ENCODE measurements at regions not wholly inside any gene's neighbourhood (a gene's known extent, or its start where the extent isn't known, plus 50 kb on each side); places are given as distances from the start of the nearest gene placed in this dataset.

DNA sequence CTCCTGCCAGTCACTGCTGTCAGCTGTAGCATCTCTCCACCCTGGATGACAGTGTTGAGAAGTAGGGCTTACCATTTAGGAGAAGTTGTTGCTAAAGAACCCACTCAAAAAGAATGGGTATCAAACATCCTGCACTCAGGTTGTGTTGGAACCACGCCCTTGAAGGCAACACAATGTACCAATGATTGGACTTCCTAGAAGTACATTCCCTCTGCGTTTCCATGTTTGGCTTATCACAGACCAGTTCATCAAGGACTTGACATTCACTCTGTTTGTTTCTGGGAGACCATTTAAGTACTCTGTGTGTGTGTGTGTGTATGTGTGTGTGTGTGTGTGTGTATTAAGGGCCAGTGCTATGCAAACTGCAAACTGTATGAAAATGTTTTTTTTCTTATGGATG lies 200.6 kb upstream of the GATB start:
- no peak for DNase-seq

DNA sequence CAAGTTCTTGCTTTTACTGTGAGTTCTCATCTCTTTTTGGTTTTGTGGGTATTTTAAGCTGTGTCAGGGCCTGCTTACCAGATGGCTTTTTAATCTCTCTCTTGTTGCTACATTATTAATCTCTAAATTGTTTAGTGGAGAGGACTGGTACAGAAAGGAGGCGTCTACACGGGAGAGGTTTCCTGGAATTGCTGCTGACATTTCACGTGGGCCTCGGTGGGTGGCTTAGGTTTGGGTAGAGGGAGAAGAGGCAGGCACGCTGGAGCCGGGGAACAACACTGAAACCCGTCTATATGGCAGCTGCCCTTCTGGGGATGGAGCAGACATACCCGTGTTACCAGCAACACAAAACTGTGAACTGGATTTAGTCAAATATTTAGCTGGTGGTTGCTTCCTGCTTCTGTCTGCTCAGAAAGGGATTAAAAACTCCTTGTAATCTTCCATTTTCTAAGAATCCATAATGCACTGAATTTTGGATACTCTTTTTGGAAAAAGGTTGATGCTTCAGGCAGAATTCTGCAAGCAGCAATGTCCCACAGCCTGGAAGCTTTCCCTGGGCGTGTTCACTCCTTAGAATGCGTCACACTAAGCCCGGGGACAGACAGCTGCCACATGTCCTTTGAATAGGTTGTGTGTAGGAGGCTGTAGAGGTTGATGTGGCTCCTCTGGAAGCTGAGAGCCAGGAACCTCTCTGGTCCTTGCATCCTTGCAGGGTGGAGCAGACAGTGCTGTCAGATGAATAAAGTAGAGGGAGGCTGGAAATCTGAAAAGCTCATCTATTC lies 199.8 kb upstream of the GATB start:
- no peak for DNase-seq

DNA sequence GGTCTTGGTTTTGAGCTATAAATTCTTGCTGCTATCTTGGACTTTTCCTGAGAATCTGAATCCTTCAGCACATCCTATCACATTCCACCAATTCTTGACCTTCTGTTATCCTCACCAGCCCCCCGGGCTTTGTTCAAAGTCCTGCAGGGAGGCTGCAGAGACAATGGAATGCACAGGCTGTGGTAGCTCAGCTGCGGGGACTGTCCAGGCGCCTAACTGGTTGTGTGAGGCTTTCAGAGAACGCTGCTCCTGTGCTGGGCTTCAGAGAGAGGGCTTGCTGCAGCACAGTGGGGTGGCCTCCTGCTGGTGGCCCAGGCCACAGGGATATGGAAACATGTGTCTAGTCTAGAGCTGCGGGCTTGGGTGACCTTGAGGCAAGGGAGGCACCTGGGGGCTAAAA lies 196.3 kb upstream of the GATB start:
- no peak for DNase-seq

DNA sequence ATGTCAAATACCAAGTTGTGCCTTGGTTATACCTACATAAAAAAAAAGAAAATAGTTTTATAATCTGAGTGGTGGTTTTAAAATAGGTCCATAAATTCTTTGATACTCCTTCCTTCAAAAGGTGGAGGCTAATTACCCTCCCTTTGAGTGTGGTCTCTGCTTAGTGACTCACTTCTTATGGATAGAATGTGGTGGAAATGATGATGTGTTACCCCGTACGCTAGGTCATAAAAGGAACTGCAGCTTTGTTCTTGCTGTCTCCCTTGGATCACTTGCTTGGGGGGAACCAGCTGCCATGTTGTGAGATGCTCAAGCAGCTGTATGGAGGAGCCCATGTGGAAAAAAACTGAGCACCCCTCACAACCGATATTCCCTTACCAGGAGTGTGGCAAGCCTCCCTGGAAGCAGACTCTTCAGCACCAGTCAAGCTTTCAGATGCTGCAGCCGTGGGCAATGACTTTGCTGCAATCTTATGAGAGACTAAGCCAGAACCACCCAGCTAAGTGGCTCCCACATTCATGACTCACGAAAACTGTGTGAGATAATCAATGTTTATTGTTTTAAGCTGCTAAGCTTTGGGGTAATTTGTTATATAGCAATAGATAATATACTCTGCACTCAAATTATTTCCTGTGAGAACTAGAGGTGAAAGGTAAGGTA lies 195.0 kb upstream of the GATB start:
- DNase-seq: no peak

DNA sequence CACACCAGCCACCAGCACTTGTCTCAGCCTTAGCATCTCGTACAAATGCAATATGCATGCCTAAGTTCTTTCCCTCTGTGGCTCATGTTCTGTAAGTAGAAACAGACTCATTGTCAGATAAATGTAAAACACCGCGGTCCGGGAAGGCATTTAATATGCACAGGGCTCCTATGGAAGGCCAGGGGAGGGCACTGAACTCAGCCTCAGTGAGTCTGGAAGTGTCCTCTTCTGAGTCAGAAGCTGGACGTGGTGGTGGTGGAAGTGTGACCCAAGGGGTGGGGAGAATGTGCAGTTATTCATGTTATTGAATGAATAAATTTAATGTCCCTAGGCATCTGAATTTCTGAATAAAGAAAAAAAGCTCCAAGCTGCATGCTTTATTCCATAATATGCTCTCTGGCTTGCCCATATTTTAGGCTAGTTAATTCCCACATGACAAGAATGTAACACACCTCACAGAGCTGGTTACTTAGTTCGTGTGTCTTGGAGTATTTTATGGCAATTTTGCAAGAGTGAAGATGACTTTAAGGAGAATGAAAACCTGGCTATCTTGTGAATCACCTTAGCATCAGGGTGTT lies 193.1 kb upstream of the GATB start:
- no peak for DNase-seq

DNA sequence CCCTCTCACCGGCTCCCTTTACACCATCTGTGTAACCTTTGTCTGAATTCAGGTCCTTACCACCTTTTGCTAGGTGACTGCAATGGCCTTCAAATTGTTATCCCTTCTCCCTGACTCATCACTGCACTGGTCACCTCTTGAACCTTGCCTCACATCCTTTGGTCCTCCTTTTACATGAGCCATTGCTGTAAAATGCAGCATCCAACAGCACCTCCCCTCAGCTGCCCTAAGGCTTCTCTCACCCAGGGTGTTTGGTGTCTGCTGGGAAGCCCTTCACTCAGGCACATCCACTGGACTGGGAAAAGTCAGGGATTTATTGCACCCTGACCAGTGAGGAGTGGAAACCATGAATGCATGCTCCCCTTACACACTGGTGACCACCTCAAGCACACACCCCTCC lies 192.5 kb upstream of the GATB start:
- DNase-seq: no peak

DNA sequence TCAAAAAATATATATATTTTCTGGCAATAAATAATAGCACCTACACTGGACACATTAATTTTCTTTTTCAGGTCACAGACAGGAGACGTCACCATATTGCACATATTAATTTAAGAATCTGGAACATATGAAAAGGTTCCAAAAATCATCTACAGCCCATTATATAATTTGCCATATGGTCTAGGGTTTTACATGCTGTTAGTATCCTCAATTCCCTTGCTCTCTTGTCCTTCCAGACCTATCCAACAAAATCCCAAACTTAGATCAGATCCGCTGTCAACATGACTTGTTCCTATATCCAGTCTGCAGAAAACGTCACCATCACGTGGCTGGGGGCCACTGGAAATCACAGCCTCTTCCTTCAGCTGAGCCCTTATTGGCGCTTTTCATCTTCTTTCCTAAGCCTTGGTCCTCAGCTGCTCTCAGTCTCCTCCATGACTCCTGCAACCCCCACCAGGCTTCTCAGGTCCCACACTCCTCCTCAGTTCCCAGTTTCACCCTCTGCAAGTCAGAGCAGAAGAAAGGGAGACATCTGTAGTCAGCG lies 192.0 kb upstream of the GATB start:
- DNase-seq: no peak

DNA sequence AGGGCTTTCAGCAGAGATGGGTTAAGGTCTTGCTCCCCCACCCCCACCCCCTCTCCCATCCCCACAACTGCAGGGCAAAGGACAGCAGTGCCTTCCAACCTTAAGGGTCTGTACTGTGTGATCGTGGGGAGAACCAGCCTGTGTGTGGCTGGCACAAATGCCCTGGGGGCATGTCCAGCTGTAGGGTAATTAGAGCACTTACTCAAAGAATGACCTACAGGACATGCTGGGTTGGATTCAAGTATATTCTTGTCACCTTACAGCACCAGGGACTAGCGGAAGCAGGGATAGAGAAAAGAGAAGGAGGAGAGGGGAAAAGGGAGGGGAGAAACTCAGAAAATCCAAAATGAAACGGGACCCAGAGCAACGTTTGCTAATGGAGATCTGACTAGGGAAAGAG lies 191.3 kb upstream of the GATB start:
- no peak for DNase-seq

DNA sequence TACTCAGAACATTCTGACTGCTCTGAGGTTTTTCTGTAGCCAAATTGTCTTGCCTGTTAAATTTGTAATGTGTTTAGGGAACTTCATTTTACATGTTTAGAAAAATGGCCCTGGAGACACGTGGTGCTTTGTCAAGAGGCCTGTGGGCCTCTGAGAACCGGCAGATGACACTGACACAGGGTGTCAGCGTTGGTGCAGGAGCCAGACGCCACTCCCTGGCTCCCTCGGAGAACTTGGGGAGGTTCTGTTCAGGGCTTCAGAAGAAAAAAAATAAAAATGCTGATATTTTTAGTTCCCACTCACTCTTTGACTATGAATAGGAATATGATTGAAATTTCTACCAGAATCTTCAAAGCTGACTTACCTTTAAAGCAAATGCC lies 190.9 kb upstream of the GATB start:
- DNase-seq: no peak

DNA sequence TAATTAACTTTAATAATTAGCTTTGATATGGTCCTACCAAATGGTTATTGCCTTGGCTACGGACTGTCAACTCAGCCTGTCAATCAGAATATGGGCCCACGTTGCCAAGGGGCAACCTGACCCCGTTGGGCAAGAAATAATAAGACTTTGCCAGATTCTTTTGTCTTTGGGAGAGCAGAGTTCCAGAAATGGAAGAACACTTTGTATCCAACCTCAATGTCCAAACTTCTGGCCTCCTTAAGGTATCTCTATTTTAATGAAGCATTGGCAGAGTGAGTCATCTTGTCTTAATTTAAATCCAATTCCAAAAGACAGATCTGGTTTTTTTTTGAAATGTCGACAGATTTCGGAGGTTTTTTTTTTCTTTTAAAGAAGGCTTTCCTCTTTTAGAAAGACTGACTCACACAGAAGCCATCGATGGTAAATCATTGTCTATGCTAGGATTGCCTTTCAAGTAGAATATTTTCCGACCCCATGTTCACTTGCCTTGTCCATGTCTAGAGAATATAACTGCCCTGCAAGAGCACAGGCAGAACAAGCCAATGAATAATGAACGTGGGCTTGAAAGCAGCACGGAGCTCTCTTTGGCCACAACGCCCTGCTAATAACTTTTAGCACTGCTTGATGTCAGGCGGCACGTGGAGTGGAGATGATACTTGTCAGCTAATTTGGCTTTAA lies 190.3 kb upstream of the GATB start:
- DNase-seq: no peak

DNA sequence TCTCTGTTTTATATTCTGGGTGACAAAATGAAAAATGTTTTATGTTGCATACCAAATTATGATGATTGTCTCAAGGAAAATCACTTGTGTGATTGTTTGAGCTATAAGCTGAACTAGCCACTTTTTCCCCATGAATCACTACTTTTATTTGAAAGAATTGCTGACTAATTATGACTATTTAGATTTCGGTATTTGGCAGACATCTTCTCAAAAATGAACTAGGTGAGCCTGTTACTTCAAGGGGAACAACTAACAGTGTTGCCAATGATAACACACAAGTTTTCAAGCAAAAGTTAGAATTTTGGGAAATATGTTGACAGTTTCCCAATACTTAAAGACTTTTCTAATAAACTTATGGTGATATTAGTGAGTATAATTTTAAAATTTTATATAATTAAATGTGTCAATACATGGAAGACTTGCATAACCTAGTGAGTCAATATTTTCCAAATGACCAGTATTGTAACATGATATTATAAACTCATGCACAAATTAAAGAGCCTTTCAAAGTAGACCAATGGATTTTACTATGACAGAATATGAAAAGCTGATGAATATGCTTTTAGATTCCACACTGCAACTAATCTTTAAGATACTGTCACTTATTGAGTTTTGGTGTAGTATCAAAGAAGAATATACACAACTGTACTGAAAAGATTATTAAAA lies 187.7 kb upstream of the GATB start:
- no peak for DNase-seq

DNA sequence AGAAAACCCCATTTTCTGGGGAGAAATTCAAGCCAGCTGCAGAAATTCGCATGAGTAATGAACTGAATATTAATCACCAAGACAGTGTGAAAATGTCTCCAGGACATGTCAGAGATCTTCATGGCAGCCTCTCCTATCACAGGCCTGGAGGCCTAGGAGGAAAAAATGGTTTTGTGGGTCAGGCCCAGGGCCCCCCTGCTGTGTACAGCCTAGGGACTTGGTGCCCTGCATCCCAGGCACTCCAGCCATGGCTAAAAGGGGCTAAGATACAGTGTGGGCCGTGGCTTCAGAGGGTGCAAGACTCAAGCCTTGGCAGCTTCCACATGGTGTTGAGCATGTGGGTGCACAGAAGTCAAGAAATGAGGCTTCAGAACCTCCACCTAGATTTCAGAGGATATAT lies 185.9 kb upstream of the GATB start:
- no peak for DNase-seq

DNA sequence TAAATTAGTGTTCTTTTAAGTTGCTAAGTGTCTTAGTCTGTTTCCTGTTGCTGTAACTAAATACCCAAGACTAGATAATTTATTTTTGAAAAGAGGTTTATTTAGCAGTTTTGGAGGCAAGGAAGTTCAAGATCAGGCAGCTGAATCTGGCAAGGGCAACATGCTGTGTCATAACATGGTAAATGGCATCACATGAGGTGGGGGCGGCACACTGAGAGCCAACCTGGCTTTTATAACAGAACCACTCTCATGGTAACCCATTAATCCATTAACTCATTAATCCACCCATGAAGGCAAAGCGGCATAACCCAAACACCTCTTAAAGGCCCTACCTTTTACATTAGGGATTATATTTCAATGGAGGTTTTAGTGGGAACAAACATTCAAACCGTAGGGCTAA lies 182.2 kb upstream of the GATB start:
- no peak for DNase-seq

DNA sequence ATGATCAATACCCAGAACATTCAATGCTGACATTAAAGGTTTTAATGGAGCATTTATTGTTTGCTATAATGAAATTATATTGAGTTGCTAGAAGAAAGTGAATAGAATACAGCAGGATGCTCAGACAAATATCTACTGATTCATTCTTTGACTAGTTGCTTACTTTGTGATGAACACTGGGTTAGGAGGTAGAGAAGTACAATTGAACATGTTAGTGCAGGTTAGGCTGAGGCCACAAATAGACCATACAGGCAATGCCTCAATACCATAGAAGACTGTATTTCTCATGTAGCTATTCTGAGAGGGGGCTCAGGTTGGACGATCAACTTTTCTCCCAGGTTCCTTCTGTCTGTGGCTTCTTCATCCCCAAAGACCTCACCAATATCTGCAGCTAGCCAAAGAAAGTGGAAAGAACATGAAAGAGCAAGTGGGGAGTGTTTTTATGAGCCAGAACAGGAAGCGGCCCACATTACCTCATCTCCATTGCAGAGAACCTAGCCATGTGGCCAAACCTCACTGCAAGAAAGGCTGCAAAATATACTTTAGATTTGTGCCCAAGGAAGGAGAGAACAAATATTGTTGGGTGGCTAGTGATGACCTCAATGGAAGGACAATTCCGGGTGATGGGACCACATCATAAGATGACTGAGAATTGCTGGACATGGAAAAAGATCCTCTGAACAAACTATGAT lies 180.3 kb upstream of the GATB start:
- no peak for DNase-seq

DNA sequence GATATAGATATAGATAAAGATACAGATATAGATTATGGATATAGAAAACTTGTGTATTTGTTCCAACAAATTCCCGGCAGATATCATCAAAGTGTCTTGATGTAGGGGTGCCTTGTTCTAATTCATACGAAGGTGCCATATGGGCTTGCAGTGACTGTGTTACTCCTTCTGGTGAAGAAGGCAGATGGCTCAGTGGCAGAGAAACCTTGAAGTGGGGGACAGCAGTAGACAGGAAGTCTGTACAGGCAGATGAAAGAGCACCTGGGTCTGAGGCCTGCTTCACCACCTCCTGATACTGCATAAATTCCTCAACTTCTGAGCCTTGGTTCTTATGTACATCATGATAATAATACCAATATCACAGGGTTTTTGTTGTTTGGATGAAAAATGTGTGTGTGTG lies 179.5 kb upstream of the GATB start:
- no peak for DNase-seq

DNA sequence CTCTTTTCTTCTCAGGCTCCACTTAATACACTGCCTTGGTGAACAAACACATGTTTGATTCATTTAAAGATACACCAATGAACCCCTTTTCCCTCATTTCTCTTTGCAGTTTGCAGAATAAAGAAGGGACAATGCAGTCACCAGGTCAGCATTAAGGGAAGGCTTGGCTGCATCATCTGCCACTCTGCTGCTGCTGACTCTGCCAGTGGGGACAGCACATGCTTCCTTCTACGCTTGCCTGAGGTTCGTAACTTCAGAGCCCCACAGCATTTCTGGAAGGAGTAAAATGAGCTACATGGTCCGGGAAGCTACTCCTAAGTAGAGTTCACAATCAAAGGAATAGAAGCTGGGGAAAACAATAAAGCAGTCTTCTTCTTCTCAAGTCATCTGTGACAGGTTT lies 178.9 kb upstream of the GATB start:
- no peak for DNase-seq

DNA sequence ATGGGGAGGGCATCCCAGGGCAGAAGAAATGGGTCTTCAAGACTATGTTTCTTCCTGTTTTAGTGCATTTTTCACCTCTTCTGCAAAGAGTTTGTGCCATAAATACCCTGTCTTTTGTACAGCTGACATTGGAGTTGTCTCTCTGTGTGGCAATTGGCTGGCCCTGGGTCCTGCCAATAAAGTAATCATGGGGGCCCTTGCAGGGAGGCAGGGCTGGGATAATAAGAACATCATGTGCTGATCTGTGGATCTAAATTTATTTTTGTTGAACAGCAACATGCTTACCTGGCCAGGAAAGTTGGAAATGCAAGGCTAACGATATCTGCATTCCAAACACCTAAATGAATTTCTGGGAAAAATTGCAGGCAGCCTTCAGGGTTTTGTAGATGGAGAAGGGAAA lies 174.6 kb upstream of the GATB start:
- DNase-seq: no peak

DNA sequence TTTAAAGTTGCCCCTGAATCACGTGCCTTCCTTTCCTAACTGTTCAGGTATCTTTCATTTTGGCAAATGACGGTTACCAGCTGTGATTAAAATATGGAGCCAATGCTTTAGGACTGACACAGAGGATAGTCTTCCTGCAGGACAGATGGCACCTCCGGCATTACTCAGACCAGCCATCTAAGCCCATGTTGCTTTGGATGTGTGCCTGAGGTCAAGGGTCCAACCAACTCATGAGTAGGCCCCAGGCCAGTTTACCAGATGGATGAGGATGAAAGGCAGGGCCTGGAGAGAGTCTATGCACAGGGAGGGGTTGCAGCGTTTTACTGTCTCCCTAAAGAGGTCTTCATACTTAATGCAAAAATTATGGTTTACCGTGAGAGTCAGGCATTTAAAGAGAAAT lies 174.0 kb upstream of the GATB start:
- DNase-seq: no peak

DNA sequence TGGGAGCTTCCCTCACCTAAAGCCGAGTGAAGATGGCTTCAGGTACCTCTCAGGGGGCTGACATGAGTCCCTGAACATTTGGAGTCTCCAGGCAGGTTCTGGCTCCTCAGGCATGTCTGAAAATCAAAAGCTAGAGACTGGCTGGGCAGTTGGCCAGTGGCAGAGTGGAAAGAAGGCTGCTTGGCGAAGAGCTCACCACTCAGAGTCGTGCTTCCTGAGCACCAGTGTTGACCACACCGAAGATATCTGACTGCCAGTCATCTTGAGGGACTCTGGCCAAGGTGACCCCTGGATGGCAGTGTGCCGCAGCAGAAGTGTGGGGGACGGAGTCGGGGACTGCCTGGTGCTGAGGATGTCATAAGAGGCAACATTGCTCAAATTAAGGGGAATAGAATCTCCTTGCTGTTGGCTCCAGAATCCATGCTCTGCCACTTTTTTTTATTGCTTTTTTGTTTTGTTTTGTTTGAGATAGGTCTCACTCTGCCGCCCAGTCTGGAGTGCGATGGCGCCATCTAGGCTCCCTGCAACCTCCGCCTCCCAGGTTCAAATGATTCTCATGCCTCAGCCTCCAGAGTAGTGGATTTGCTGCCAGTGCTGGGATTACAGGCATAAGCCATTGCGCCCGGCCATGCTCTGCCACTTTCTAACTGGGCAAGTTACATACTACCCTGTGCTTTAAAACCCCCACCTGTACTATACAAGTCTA lies 172.5 kb upstream of the GATB start:
- DNase-seq: no peak

DNA sequence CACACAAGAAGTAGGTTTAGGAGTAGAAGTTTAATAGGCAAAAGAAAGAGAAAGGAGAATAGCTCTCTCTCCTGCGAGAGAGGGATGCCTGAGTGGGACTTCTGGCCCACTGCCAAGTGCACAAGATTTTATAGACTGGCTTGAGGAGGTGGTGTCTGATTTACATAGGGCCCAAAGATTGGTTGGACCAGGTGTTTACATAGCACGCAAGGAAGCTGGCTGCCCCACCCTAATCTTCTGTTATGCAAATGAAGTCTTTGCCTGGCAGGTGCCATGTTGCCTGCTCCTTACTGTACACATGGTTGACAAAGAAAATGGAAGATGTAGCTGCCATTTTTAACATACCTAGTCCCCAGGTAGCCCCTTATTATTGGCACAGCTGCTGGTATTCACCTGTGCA lies 170.8 kb upstream of the GATB start:
- DNase-seq: peak; percentile 9

DNA sequence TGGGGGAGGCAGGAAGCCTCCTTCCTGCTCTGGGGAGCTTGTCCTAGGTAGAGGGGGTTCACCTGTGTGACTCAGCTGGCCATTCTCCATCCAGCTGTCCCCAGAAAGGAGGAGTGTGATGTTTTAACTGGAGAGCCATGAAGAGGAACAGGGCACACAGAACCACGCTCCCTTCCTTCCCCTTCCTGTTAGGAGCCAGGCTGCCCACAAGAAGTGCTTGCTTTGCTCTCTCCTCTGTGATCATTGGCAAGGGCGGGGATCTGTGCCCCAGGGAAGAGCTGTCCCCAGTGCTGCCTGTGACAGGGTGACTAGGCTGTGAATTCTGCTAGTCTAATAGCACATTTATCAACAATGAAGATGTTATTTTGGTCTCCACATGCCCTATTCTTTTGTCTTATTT lies 169.6 kb upstream of the GATB start:
- no peak for DNase-seq

DNA sequence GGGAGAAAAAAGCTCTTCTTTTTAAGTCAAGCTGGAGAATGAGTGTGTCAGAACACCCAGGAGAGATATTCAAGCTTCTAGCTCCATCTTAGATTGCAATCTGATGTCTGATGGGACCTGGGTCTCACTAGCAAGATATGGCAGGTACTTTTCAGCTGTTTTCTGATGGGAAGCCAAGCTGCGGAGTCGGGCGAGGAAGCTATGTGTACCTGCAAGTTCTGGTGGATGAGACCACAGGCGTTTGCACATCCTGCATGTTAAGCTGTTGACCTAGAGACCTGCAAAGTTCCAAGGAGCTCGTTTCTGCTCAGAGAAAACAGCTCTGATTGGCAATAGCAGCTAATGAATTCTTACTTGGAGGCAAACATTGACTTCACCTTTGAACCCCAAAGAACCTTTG lies 167.3 kb upstream of the GATB start:
- no peak for DNase-seq

Data from NCI-H2171 (cell line).